ELF-1 (cell line): ENCODE measurements at regions not wholly inside any gene's neighbourhood (a gene's known extent, or its start where the extent isn't known, plus 50 kb on each side); places are given as distances from the start of the nearest gene placed in this dataset.

Experiments used
- DNase-seq: peaks from one replicate; pipeline ENCODE4 v3.0.0-alpha.2; 2016; ENCODE audit warnings: low read depth, low spot score

GRCh38 chr2:120548627-120549608 lies 186.8 kb upstream of the GLI2 start:
- DNase-seq, result no peak

- no peak for DNase-seq
Measured at GRCh38 chr2:120549841-120550240, 185.8 kb upstream of the GLI2 start.

DNA sequence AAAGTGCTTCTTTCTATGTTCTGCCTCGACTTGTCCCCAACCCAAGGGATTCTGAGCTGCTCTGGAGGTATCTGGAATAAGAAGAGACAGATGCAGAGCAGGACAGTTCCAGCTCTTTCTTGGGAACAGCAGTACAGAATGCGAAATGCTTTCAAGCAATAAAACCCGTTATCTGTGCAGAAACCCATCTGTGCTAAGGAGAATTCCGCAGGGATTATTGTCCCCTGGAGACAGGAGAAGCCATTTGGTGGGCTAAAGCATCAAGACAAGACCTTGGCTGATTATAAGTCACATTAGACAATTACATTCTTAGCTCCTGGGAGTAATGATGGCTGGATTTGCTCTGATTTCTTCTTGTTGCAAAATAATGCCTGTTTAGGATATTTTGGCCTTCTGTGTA lies 185.4 kb upstream of the GLI2 start:
- DNase-seq, result peak; percentile 28

DNA sequence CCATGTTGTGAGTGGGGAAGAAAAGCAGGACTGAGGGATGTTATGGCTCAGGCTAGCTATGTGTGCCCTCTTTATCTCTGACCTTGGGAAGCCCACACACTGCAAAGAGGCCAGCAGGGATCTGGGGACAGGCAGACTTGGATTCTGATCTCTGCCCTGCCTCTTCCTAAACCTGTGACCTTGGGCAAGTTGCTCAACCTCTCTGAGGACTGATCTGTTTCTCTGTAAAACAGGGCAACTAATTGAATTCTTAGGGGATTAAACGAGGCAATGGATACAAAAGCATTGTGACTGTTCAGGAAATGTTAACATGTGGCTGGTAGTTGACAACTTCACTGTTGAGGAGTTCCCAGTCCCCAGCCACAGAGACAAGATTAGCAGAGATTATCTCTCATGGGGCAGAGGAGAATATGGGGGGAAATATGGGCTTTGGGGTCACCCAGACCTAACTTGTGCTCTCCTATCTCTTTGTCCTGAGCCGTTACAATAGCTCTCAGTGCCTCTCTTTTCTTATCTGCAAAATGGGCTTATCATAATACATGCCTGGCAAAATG lies 184.7 kb upstream of the GLI2 start:
- no peak for DNase-seq

- no peak for DNase-seq
Measured at GRCh38 chr2:120551522-120551921, 184.1 kb upstream of the GLI2 start.

DNA sequence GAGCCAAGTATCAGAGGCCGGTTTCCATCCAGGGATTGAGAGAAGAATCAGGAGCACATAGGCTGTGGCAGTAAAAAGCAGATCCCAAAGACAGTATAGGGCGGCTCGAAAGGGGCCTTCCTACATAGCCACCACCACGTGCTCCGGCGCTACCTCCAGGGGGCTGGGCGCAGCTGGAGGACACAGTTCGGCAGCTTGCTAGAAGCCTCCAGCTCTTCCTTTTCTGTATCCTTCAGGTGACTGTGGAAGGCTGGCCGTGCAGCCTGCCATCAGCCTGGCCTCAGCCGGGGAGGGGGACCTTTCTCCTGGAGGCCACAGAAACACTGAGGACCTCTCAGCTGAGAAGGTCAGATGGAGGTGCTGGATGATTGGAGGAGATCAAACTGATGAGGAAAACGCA lies 183.6 kb upstream of the GLI2 start:
- peak; percentile 31 for DNase-seq

- peak; percentile 94 for DNase-seq
Measured at GRCh38 chr2:120552800-120553481, 182.7 kb upstream of the GLI2 start.

DNA sequence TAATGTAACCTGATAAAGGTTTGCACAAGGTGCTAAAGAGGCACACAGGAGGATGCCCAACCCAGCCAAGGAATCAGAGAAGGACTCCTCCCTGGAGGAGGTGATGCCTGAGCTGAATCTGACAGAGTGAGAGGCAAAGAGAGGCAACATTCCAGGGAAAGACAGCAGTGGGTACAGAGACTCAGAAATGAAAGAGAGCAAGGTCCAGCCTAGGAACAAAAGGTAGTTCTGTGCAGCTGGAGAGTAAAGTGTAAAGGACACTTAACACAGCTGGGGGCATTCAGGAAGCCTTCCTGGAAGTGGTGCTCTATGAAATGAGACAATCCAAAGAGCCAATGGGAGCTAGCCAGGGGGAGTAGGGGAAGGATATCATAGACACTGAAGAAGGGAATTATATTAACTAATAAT lies 181.0 kb upstream of the GLI2 start:
- no peak for DNase-seq

DNA sequence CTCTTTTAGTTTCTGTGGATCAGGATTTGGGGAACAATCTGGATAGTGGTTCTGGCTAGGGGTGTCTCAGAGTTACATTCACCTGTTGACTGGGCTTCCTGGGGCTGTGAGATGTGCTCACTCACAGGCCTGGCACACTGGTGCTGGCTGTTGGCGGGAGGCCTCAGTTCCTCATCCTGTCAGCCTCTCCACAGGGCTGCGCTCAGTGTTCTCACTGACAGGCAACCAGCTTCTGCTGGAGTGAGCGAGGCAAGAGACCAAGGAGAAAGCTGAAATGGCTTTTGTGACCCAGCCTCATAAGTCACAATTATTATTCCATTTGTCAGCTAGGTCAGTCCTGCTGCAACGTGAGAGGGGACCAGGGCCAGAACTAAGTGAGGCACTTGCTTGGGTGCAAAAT lies 180.6 kb upstream of the GLI2 start:
- no peak for DNase-seq

DNA sequence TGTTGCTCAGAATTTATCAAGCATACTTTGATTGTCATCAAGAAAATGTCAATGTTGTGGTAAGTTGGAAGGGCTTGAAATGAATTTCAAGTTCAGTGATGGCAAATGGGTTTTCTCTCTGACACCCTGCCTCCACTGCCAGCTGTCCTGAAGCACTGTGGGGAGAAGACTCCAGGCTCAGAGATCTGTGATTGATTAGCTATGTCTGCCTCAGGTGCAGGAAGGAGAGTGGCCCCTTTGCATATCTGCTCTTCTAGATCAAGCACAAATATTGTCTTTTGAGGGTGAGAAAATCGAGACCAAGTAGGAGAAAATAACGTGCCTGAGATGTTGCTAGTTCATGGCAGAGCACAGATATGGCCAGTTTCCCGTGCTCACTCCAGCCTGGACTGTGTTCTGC lies 178.8 kb upstream of the GLI2 start:
- no peak for DNase-seq

DNA sequence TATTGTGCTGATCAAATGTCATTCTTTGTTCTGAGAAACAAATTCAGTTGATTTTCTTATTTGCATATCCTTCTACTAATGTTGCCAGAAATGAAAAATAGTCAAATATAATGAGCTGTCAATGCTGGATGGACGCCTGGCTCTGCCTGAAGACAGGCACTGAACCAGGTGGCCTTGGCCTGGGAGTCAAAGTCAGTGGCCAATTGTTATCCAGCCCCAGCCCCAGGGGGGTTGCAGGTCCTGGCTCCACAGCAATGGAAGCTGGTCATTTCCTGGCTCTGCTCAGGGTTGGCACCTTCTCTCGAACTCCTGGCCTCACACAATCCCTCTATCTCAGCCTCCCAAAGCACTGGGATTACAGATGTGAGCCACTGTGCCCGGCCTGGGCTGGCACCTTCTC lies 176.8 kb upstream of the GLI2 start:
- no peak for DNase-seq

GRCh38 chr2:120559401-120559800 lies 176.3 kb upstream of the GLI2 start:
- no peak for DNase-seq

DNA sequence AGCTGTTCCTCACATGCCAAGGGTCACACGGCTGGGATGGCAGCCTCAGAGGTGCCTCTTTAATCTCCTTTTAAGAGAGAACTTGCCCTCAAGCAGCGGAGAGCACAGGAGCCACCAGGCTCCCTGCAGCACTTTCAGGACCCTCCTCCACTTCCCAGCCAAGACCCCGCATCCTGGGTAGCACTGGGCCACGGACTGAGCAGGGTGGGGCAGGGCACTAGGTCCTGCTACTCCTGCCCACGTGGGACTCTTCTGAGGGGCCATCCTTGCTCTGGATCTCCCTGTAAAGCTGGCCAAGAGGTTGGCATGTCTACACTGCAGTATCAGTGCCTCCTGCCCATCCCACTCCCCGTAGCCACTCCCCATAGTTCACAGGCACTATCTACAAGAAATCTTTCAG lies 175.3 kb upstream of the GLI2 start:
- DNase-seq, result no peak

DNA sequence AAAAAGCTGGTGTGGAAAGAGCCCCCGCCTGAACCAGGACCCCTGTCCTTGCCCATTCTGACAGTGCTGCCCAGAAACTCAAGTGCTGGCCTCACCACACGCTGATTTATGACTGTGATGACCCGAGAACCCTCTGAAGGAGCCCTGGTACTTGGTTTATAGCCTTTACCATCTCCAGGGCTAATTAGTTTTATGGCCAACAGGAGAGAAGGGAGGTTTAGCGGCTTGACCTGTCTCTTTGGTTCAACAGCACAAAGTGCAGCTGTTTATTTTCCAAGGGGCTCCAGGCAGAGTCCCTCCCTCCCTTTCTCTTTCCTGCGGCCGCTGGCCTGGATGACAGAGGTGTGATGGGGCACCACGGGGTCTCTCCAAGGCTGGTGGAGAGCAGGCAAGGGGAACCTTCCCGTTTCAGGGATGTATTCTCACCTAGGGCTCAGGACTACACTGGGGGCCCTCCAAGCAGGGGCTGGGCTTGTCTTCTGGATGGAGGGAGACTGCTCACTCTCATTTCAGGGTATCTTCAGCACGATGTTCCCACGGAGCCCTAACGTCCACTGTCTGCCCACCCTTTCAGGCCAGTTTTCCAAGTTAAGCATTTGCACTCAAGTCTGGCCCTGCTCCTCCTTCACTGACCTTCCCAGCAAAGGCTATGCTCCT lies 174.2 kb upstream of the GLI2 start:
- DNase-seq, result peak; percentile 22

- DNase-seq, result no peak
Measured at GRCh38 chr2:120562218-120563005, 173.3 kb upstream of the GLI2 start.

GRCh38 chr2:120563616-120564015 lies 172.1 kb upstream of the GLI2 start:
- DNase-seq, result no peak

GRCh38 chr2:120564213-120565094 lies 171.2 kb upstream of the GLI2 start:
- no peak for DNase-seq

- no peak for DNase-seq
Measured at GRCh38 chr2:120565095-120565460, 170.6 kb upstream of the GLI2 start.

DNA sequence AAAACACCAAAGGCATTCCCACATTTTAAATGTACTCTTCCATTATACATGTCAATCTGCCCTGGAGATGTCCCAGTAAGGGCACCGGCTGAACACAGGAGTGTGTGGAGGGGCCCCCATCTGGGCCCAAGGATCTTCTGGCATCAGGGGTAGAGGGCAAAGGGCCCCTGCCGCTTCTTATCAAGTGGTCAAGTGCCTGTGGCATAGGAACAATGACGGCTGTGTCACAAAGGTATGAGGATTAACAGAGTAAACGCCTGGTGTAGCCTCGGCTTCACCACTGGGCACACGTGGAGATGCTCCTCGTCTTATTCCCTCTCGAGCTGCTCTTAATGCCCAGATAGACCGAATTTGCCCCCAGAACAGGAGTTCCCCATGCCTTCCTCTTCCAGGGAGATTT lies 169.7 kb upstream of the GLI2 start:
- no peak for DNase-seq

GRCh38 chr2:120566331-120567035 lies 169.2 kb upstream of the GLI2 start:
- DNase-seq, result no peak
